Activated CD4-positive, alpha-beta T cell treated with anti-CD3 and anti-CD28 coated beads, Interleukin-2, amount 10 ng/mL, durations not matched to agents 7 days and 5 days (primary cell): ENCODE measurements at regions not wholly inside any gene's neighbourhood (a gene's known extent, or its start where the extent isn't known, plus 50 kb on each side); places are given as distances from the start of the nearest gene placed in this dataset.

Experiments used
- CTCF ChIA-PET: fragments of 350-600 bp; sonication (Branson Sonifier 250); formaldehyde crosslinking; loops from one replicate; lab custom pipeline; 2021; ENCODE audit warnings: antibody characterized with exemption; lab: Charles Lee
- POLR2A ChIA-PET: fragments of 350-600 bp; sonication (Branson Sonifier 250); formaldehyde crosslinking; loops from one replicate; lab custom pipeline; 2021; ENCODE audit warnings: antibody characterized with exemption; lab: Charles Lee
- DNase-seq: peaks from one replicate; pipeline ENCODE4 v3.0.0-alpha.2; 2020
- H3K27ac Mint-ChIP-seq: one replicate; pipeline ENCODE4 v1.8.0; 2021; ENCODE audit warnings: mild to moderate bottlenecking, moderate library complexity, mixed read lengths
- H3K27me3 Mint-ChIP-seq: one replicate; pipeline ENCODE4 v1.8.0; 2021; ENCODE audit warnings: mixed read lengths
- H3K36me3 Mint-ChIP-seq: one replicate; pipeline ENCODE4 v1.8.0; 2021; ENCODE audit warnings: low read depth, mixed read lengths
- H3K4me1 Mint-ChIP-seq: one replicate; pipeline ENCODE4 v1.8.0; 2021; ENCODE audit warnings: mixed read lengths
- H3K4me3 Mint-ChIP-seq: one replicate; pipeline ENCODE4 v1.8.0; 2021; ENCODE audit warnings: mild to moderate bottlenecking, moderate library complexity, mixed read lengths
- H3K9me3 Mint-ChIP-seq: one replicate; pipeline ENCODE4 v1.8.0; 2021; ENCODE audit warnings: mixed read lengths

- ChIA-PET POLR2A (no interaction called here), CTCF (interaction anchor here (0.6 to 1.4 kb wide), 2 partner anchors 8 to 147 kb away, joined by 3 to 5 read pairs; no protein-coding TSS in a partner anchor)
- no peaks in the 10 kb centered on the region for H3K4me1 Mint-ChIP-seq
Measured at GRCh38 chr12:114876968-114877680, 193.1 kb upstream of the TBX3 start.

GRCh38 chr12:114875313-114875712 is 191.3 kb upstream of the TBX3 start:
- Mint-ChIP-seq H3K27me3 (no peaks in the 10 kb centered on the region), H3K4me1 (no peaks in the 10 kb centered on the region), H3K36me3 (no peaks in the 10 kb centered on the region), H3K27ac (no peak overlapping the region), H3K4me3 (no peak overlapping the region), H3K9me3 (peaks cover 4% of the 10 kb centered on the region)
- POLR2A ChIA-PET = no interaction called here
- no peak for DNase-seq
- CTCF ChIA-PET = no interaction called here

More at GRCh38 chr12:114876968-114877680, 193.1 kb upstream of the TBX3 start:
- DNase-seq = no peak
- no peak overlapping the region for H3K27ac Mint-ChIP-seq
- no peaks in the 10 kb centered on the region for H3K9me3 Mint-ChIP-seq
- H3K4me3 Mint-ChIP-seq = no peak overlapping the region
- H3K27me3 Mint-ChIP-seq = no peaks in the 10 kb centered on the region
- no peaks in the 10 kb centered on the region for H3K36me3 Mint-ChIP-seq

GRCh38 chr12:114873656-114874055 is 189.7 kb upstream of the TBX3 start:
- POLR2A ChIA-PET = no interaction called here
- H3K4me1 Mint-ChIP-seq = no peaks in the 10 kb centered on the region
- H3K36me3 Mint-ChIP-seq = no peaks in the 10 kb centered on the region
- H3K9me3 Mint-ChIP-seq = peaks cover 4% of the 10 kb centered on the region
- CTCF ChIA-PET = no interaction called here
- no peak overlapping the region for H3K27ac Mint-ChIP-seq
- DNase-seq = no peak
- H3K27me3 Mint-ChIP-seq = no peaks in the 10 kb centered on the region
- no peak overlapping the region for H3K4me3 Mint-ChIP-seq

DNA sequence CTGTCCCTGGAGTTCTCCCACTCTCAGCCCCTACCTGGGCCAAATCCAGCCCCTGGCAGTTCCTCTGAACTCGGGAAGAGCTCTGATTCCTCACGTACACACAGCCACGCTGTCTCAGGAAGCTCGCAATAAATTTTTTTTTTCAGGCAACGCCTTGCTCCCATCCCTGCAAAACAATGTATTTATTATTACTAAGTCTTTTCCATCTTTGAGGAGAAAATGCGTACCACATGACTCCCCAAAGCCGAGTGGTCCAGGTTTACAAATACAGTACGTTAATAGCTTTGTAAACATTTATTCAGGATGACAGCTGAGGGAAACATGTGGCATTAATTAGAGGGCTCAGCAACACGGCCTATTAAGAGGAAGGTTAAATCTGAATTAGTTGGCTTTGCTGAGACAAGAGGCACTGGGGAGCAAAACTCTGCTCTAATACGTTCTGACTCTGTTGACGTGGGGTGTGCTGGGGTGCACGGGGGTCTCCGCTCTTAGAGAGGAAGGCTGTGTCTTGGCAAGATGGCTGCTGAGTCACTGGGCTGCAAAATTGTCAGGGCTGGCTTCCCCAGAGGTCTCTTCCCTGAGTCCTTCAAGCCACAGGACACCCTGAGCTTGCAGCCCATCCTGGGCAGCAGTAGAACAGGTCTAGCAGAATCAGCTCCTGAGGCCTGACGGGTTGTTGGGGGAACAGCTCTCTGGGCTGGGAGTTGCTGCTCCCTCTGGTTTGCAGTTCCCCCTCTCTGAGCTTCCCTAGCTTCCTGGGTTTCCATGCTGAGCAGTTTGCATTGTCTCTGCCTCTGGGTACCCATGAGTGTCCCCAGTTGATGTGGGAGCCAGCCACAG is 185.2 kb upstream of the TBX3 start:
- H3K4me3 Mint-ChIP-seq = no peak overlapping the region
- no peak for DNase-seq
- CTCF ChIA-PET = no interaction called here
- H3K36me3 Mint-ChIP-seq = no peaks in the 10 kb centered on the region
- H3K27me3 Mint-ChIP-seq = no peaks in the 10 kb centered on the region
- H3K9me3 Mint-ChIP-seq = peaks cover 4% of the 10 kb centered on the region
- H3K27ac Mint-ChIP-seq = no peak overlapping the region
- POLR2A ChIA-PET = no interaction called here
- no peaks in the 10 kb centered on the region for H3K4me1 Mint-ChIP-seq

DNA sequence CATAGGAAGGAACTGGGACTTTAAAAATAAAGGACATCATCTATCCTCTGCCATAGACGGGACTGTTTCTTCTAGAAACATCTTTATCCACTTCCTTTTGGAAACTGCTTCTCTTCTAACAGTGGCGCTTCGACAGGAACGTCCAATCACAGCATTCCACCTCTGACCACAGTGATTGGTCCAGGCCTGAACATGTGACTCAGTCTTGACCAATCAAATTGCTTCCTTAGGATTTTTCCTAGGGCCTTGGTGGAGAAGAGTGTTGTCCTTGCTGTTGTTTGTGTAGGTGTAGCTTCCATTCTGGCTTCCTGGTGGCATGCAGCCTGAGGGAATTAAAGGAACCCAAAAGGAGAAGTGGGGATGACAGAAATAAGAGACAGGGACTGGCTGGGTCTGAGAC is 182.4 kb upstream of the TBX3 start:
- Mint-ChIP-seq H3K4me1 (no peaks in the 10 kb centered on the region), H3K27me3 (no peaks in the 10 kb centered on the region), H3K36me3 (no peaks in the 10 kb centered on the region), H3K9me3 (peaks cover 4% of the 10 kb centered on the region), H3K4me3 (no peak overlapping the region), H3K27ac (no peak overlapping the region)
- CTCF ChIA-PET = no interaction called here
- no peak for DNase-seq
- POLR2A ChIA-PET = no interaction called here

GRCh38 chr12:114864837-114865551 is 181.0 kb upstream of the TBX3 start:
- Mint-ChIP-seq H3K4me3 (no peak overlapping the region), H3K27me3 (no peaks in the 10 kb centered on the region), H3K9me3 (no peaks in the 10 kb centered on the region), H3K4me1 (no peaks in the 10 kb centered on the region), H3K36me3 (no peaks in the 10 kb centered on the region), H3K27ac (no peak overlapping the region)
- DNase-seq = no peak
- ChIA-PET POLR2A (no interaction called here), CTCF (interaction anchor here (0.6 to 0.8 kb wide), 3 partner anchors 16 to 493 kb away, joined by 3 to 7 read pairs (median 3); no protein-coding TSS in a partner anchor)

DNA sequence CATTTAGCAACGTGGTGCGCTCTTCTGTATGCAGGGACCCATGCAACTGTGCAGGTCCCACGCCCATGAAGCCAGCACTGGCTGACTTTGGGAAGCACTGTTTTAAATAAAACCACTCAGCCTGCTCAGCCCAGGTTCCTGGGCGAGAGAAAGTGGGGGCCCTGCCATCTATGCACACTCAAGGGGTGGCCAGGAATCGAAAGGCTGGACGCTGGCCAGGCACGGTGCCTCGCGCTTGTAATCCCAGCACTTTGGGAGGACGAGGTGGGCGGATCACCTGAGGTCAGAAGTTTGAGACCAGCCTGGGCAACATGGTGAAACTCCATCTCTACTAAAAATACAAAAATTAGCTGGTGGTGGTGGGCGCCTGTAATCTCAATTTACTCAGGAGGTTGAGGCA is 179.9 kb upstream of the TBX3 start:
- no peak for DNase-seq
- CTCF ChIA-PET = no interaction called here
- Mint-ChIP-seq H3K36me3 (no peaks in the 10 kb centered on the region), H3K9me3 (no peaks in the 10 kb centered on the region), H3K27ac (no peak overlapping the region), H3K27me3 (no peaks in the 10 kb centered on the region), H3K4me3 (no peak overlapping the region), H3K4me1 (no peaks in the 10 kb centered on the region)
- POLR2A ChIA-PET = interaction anchor here (0.7 kb wide), 1 partner anchor 908 kb away, joined by 6 read pairs; no protein-coding TSS in a partner anchor

DNA sequence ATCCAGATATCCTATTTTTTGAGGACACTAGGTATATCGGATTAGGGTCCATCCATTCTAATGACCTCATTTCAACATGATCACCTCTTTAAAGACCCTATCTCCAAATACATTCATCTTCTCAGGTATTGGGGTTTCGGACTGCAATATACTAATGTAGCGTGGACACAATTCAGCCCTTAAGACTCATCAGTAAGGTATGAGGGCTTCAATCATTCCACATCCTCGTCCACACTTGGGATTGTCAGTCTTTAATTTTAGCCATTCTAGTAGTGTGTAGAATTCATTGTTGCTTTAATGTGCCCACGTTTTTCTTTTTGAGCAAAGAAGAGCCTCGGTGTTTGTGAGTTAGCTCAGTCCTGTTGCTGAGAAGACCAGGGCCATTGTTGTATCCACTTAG is 177.0 kb upstream of the TBX3 start:
- DNase-seq = no peak
- POLR2A ChIA-PET = no interaction called here
- CTCF ChIA-PET = no interaction called here
- no peaks in the 10 kb centered on the region for H3K4me1 Mint-ChIP-seq
- H3K27ac Mint-ChIP-seq = no peak overlapping the region
- H3K4me3 Mint-ChIP-seq = no peak overlapping the region
- no peaks in the 10 kb centered on the region for H3K36me3 Mint-ChIP-seq
- H3K27me3 Mint-ChIP-seq = no peaks in the 10 kb centered on the region
- H3K9me3 Mint-ChIP-seq = peaks cover 2% of the 10 kb centered on the region

DNA sequence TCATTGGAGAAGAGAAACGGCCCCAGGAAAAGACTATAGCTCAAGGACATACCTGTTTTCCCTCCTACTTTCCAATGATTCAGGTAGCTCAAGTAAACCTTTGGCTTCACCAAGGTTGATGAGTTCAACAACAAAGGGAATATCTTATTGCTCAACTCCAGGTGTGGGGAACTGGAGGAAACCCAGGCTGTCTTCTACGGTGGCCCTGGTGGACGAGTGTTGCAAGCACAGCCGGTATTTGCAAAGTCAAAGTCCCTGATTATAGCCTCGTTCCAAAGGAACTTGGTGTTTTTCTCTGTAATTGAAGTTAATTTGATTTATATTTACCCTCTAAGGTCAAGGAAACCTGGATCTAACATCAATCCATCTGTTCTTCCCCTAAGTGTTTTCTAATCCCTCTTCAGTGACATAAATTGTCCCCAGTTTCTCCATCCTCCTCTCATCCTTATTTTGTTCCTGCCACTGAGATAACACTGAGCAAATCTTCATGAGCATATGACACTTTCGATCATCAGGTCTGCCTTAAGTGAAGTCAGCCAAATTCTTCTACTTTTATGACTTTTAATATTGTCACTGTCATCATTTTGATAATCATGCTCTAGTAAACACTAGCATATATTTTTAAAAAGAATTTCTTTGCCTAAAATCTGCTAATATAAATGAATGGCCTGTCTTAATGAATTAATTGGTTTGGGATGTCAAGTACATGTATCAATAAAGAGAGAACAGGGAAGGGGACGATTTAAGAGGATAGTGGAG is 174.6 kb upstream of the TBX3 start:
- H3K9me3 Mint-ChIP-seq = peaks cover 4% of the 10 kb centered on the region
- ChIA-PET POLR2A (no interaction called here), CTCF (no interaction called here)
- H3K36me3 Mint-ChIP-seq = no peaks in the 10 kb centered on the region
- H3K4me1 Mint-ChIP-seq = no peaks in the 10 kb centered on the region
- no peaks in the 10 kb centered on the region for H3K27me3 Mint-ChIP-seq
- H3K4me3 Mint-ChIP-seq = no peak overlapping the region
- DNase-seq = no peak
- no peak overlapping the region for H3K27ac Mint-ChIP-seq

GRCh38 chr12:114855678-114856077 is 171.7 kb upstream of the TBX3 start:
- ChIA-PET CTCF (no interaction called here), POLR2A (no interaction called here)
- H3K4me1 Mint-ChIP-seq = no peaks in the 10 kb centered on the region
- H3K27me3 Mint-ChIP-seq = no peaks in the 10 kb centered on the region
- no peak overlapping the region for H3K27ac Mint-ChIP-seq
- H3K4me3 Mint-ChIP-seq = no peak overlapping the region
- H3K9me3 Mint-ChIP-seq = peaks cover 5% of the 10 kb centered on the region
- H3K36me3 Mint-ChIP-seq = no peaks in the 10 kb centered on the region
- DNase-seq = no peak

GRCh38 chr12:114852976-114853529 is 169.1 kb upstream of the TBX3 start:
- no peaks in the 10 kb centered on the region for H3K4me1 Mint-ChIP-seq
- no peak for DNase-seq
- H3K36me3 Mint-ChIP-seq = no peaks in the 10 kb centered on the region
- POLR2A ChIA-PET = no interaction called here
- no peak overlapping the region for H3K27ac Mint-ChIP-seq
- H3K4me3 Mint-ChIP-seq = no peak overlapping the region
- CTCF ChIA-PET = no interaction called here
- no peaks in the 10 kb centered on the region for H3K27me3 Mint-ChIP-seq
- peaks cover 3% of the 10 kb centered on the region for H3K9me3 Mint-ChIP-seq

- Mint-ChIP-seq H3K27ac (no peak overlapping the region), H3K36me3 (no peaks in the 10 kb centered on the region), H3K4me3 (no peak overlapping the region), H3K9me3 (peaks cover 5% of the 10 kb centered on the region), H3K27me3 (no peaks in the 10 kb centered on the region), H3K4me1 (no peaks in the 10 kb centered on the region)
- POLR2A ChIA-PET = no interaction called here
- CTCF ChIA-PET = no interaction called here
- DNase-seq = no peak
Measured at GRCh38 chr12:114851981-114852380, 168.0 kb upstream of the TBX3 start.
